GM19351 (cell line): ENCODE measurements at regions not wholly inside any gene's neighbourhood (a gene's known extent, or its start where the extent isn't known, plus 50 kb on each side); places are given as distances from the start of the nearest gene placed in this dataset.

Experiments
- ATAC-seq: cut with Tn5 transposase; IDR thresholded peaks from one replicate; pipeline ENCODE4 v1.9.1; 2021; ENCODE audit warnings: mild to moderate bottlenecking, moderate library complexity; ENCODE audit not compliant: unreplicated experiment

GRCh38 chr7:116445447-116446211 is 53.9 kb upstream of the CAV2 start:
- ATAC-seq = peak; percentile 93

- no peak for ATAC-seq
Observed at GRCh38 chr7:116446212-116446855, 53.2 kb upstream of the CAV2 start.

GRCh38 chr7:116447436-116447835 is 52.1 kb upstream of the CAV2 start:
- ATAC-seq = no peak

GRCh38 chr7:116447966-116448839 is 51.3 kb upstream of the CAV2 start:
- ATAC-seq = no peak

GRCh38 chr7:116449441-116449840 is 50.1 kb upstream of the CAV2 start:
- no peak for ATAC-seq
